HG02642 (cell line): ENCODE measurements at regions not wholly inside any gene's neighbourhood (a gene's known extent, or its start where the extent isn't known, plus 50 kb on each side); places are given as distances from the start of the nearest gene placed in this dataset.

Experiments used
- ATAC-seq: cut with Tn5 transposase; IDR thresholded peaks from one replicate; pipeline ENCODE4 v1.9.1; 2021; ENCODE audit warnings: mild to moderate bottlenecking; ENCODE audit not compliant: unreplicated experiment, poor library complexity

DNA sequence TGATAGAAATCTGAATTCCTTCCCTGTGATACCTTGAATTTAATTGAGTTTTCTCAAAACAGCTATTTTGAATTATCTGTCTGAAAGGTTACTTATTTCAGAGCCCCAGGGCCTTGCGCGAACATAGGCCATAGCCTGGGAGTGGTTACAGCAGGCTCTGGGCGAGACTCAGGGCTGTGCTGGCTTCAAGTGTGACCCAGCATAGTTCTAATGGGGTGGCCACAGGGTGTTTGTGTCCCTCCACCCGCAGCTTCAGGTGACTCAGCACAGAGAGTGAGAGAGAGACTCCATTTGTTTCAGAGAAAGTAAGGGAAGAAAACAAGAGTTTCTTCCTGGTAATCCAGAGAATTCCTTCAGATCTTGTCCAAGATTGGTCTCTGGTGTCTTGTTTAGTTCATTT, 137.9 kb upstream of the POU3F3 start:
- ATAC-seq: no peak

DNA sequence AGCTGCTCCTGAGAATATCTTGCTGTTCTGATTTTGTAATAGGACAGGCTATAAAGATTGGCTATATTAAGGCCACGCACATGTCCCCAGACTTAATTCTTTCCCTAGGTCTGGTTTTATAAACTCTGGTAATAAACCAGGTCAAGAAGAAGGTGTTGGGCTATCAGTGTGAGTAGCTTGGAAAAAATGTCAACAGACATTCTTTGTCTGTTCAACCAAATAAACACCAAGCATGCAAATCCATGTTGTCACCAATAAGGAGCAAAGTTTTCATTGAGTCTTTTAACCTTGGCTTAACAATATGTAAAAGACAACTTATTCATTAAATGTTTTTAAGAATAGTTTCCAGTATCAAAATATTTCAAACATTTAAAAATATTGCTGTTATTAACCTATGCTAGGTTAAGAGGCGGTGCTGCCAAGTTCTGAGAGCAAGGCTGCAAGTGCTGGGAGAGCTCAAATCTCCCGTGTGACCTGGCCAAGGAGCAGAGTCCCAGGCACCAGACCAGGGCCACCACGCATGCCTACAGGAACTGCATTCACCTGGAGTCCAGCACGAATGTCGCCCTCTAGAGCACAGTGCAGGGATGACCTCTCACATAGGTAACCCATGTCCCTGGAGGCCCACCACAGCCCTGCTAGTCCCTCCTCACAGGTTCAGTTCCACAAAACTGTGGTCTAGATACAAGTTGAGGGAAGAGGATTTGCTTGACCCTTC, 120.5 kb upstream of the POU3F3 start:
- peak; percentile 94 for ATAC-seq

DNA sequence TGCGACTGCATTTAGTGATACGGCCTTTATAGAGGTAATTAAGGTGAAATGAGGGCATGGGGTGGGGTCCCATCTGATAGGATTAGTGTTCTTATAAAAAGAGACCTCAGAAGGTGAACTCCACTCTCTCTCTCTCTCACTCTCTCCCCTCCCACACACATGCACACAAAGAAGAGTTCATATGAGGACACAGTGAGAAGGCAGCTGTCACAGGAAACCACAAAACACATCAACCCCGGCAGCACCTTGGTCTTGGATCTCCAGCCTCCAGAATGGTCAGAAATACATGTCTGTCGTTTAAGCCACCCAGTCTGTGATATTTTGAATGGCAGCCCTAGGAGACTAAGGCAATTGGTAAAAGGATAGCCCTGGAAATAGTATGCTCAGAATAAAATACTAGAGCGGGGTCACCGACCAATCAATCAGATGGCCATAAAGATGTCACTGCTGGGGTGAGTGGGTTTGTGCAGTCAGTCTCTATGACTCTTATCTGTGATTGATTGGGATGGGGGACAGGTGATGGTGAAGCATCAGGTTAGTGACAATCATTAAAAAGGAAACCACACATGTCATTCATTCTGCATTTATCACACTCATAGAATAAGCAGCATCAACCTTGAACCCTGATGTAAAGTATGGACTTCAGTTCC, 118.9 kb upstream of the POU3F3 start:
- ATAC-seq: no peak

- ATAC-seq: no peak
Observed at GRCh38 chr2:104736026-104736425, 117.9 kb upstream of the POU3F3 start.

GRCh38 chr2:104741860-104742259, 112.1 kb upstream of the POU3F3 start:
- no peak for ATAC-seq

DNA sequence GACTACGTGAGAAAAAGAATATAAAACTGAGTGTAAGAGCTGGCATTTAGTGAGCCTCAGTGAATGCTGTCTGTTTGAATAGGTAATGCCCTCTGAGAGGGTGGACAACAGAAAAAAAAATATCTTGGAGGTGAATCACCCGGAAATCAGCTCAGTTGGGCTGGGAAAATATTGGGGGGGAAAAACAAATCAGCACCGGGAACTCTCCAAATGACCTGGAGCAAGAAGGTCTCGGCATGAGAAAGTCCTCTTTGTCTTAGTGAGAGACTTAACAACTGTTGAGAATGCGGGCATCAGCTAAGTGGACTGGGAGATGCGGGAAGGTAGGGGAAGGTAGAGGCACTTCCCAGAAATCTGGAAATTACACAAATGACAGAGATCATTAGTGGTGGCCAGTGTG, 109.4 kb upstream of the POU3F3 start:
- ATAC-seq: no peak

DNA sequence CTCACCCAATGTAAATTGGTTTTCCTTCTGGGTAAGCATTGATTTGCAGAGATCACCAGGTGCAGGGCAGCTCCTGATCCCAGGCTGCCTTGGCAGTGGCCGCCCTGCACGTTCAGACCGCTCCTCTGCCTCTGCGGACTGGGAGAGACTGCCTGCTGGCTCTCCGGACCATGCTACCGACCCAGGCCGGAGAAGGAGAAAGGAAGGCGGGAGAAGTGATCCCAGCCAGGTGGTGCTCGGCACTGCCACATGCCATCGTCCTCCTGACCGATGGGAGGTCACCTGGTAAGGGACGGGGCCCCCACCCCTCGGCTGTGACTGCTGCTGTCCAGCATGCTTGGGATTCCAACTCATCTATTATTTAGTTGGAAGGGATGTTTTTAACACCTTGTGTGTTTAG, 108.1 kb upstream of the POU3F3 start:
- no peak for ATAC-seq

DNA sequence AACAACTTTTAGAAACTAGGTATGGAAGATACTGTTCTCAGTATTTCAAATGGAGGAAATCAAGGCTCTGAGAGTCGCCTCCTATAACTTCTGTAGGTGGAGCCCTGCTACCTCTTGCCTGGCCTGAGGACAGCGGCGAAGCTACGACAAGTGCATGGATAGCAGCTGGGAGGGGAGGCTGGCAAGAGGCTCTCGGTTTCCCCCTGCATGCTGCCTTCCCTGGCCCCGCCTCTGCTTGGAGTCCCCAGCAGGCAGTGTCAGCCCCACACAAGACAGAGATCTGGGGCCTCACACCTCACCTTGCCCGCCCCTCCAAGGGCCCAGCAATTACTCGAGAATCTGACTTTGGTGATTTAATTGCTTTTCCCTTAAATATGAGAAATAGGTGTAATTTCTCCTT, 107.6 kb upstream of the POU3F3 start:
- no peak for ATAC-seq

GRCh38 chr2:104746858-104747257, 107.1 kb upstream of the POU3F3 start:
- no peak for ATAC-seq

- ATAC-seq: no peak
Observed at GRCh38 chr2:104749856-104750460, 104.0 kb upstream of the POU3F3 start.

GRCh38 chr2:104752504-104752903, 101.4 kb upstream of the POU3F3 start:
- no peak for ATAC-seq

DNA sequence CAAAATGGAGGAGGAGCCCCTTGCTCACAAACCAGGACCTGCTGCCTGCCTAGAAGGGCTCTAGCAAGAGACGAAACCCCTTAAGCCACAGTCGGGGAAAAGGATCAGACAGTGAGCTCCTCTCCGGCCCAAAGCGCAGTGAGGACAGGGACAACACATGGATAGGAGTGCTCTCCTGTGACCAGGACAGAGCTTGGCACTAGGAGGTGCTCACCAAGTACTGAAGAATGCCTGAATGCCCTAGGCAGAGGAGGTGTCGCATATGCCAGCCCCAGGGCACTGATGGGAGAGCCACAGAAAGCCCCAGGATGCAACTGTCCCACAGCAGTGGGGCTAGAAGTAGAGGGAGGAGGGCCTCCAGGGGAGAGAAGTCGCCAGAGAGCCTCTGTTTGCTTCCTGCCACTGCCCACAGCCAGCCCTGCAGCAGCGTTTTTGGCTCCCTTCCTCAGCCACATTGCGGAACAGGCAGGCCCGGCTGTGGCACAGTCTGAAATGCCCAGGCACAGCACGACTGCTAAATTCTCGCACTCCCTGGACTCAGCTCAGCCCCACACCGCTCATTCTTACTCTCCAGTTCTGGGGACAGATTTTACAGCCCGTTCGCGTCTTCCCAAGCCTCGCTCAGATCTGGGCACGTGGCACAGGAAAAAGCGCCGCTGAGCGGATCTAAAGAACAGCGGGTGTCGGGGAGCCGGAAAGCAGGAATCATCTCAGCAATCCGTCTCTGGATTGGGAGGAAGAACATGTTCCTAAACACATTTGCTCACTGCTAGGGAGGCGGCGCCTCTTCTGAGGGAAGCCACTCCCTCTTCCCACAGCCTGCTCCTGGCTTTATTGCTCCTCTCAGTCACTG, 98.7 kb upstream of the POU3F3 start:
- ATAC-seq: no peak

DNA sequence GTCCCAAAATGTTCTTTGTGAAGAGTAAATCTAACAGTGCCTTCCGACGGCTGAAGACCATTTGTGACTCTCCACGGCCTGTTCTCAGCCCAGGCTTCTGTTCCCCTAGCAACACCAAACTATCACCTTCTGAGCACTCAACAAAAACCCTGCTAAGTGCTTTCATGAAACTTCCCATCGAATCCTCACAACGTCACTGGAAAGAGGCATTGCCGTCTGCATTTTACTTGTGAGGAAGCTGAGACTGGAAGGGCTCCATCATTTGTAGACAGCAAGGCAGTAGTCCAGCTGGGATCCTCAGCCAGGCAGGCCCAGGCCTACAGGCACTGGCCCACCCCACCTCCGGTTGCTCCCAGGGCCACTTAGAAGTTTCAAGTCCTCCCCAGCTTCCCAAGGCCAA, 97.8 kb upstream of the POU3F3 start:
- no peak for ATAC-seq

GRCh38 chr2:104757056-104757455, 96.9 kb upstream of the POU3F3 start:
- no peak for ATAC-seq

- ATAC-seq: no peak
Observed at GRCh38 chr2:104758199-104758620, 95.7 kb upstream of the POU3F3 start.

DNA sequence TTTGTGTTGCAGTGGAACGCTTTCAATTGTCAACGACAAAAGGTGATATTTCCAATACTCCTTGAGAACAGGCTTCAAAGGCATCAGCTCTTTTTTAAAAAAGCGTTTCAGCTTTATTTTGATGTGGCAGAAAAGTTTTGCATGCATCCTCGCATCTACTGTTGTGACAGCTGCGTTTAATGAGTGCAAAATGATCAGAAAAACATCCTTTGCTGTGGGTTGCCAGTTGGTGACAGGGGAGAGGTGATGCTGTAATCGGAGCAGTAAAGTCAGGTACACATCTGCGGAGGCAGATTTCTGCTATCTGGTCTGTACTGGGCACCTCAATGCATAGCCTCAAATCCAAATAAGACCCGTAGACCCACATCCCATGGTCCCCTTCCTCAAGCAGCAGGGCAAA, 91.9 kb upstream of the POU3F3 start:
- ATAC-seq: no peak

DNA sequence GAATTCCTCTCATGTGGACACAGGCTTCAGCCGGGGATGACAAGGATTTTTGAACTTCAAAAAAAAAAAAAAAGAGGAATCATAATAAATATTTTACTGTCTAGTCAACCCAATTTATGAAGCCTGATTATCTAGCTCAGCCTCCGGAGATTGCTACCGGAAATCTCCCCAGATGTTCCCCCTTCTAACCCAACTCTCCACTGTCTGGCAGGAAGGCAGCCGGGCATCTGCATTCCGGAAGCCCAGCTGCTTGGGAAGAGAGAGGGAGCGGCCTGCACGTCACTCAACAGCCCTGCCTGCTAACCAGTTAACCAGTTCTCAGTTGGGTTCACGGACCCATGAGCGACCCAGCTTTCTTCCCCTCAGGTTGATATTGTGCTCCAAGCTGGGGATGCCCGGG, 87.2 kb upstream of the POU3F3 start:
- ATAC-seq: no peak

DNA sequence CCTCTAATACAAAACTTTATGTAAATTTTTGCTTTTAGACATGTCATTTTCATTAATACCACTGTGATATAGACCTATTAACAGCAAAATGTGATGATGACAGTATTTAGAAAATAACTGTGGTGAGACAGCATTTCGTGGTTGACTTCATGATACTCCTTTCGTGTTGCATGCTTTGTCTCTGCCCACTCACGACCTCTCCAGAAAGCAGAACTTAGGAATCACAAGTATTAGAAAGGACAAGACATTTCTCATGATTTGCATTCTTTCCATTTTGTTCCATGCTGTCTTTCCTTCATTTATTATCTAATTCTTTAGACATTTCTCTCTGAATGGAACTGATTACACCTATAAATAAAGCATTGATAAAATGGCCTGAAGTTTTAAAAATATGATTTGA, 85.2 kb upstream of the POU3F3 start:
- ATAC-seq: no peak

DNA sequence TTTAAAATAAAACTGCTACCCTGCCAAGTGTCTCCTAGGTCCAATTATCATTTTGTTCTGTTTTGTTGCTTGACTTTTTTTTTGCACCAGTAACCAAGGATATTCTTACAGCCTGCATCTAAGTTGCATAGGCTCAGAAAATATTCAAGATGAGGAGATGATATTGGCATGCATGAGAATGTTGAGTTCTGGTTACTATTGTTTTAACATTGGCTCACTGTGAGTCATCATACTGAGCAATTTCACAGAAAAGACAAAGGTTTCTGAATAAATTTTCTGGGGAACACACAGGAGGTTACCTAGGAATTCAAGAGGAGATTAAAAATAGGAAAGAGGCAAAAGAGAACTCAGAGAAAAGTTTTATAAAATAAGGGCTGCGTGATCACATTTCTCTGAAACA, 84.8 kb upstream of the POU3F3 start:
- ATAC-seq: no peak

DNA sequence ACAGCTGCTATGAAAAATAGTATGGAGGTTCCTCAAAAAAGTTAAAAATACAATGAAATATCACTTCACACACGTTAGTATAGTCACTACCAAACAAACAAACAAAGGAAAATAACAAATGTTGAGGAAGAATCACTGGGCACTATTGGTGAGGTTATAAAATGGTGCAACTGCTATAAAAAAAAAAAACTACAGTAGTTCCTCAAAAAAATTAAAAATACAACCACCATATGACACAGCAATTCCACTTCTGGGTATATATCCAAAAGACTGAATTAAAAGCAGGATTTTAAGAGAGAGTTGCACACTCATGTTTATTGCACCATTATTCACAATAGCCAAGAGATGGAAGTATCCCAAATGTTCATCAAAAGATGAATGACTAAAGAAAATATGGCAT, 80.9 kb upstream of the POU3F3 start:
- ATAC-seq: no peak

DNA sequence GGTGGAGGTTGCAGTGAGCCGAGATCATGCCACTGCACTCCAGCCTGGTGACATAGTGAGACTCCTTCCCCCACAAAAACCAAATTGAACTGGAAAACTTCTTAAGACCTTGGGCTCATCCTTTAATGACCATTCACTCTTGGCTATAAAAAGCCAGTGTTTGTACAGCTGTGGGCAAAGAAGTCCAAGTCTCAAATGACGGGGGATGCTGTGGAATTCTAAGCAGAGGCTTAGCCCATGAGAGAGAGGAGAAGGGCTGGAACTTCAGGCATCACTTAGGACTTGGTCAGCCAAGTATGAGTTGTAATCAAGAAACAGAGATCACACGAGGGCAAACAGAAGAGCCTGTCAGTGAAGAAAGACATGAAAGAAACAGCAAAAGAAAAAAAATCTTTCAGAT, 79.3 kb upstream of the POU3F3 start:
- no peak for ATAC-seq
